ENCODE measurements at regions not wholly inside any gene's neighbourhood (a gene's known extent, or its start where the extent isn't known, plus 50 kb on each side); places are given as distances from the start of the nearest gene placed in this dataset.
"Not testable (repeated sequence)": the region's sequence is repeated elsewhere in the genome, so short reads cannot be mapped to it uniquely, and the experiment has no call there.

DNA sequence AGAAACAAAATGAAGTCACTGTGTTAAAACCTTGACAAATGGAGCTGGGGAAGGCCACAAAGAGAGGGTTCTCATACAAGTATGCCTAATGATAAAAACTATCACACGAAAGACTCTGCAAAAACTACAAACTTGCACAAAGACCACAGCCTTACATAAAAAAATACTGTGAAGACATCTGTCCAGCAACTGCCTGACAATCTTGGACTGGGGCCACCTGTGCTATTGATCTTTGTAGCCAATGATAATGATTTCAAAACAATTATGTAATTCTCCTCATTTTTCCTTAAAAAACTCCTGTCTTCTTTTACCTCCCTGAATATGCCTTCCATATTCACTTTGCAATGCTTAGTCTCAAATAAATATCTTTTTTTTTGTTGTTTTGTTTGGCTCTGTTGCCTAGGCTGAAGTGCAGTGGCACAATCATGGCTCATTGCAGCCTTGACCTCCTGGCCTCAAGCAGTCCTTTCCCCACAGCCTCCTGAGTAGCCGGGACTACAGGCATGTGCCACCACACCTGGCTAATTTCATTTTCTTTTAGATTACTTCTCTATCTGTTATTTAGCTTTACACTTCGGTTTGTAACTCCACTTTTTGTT is 79.4 kb upstream of the RHOU start:
- no peaks in the 10 kb centered on the region for H3K9me3 ChIP-seq (ENCODE audit: control insufficient read depth in 1 of 2, insufficient read depth in 1 of 2, low read depth in 1 of 2, low read length in 2 of 2)
- CTCF ChIA-PET: no interaction called here
- H3K4me3 ChIP-seq (replicated peaks in 1 of 2; ENCODE audit: low read depth in 1 of 2, low read length in 2 of 2): no peak overlapping the region
- TF ChIP-seq, protein P1, sequence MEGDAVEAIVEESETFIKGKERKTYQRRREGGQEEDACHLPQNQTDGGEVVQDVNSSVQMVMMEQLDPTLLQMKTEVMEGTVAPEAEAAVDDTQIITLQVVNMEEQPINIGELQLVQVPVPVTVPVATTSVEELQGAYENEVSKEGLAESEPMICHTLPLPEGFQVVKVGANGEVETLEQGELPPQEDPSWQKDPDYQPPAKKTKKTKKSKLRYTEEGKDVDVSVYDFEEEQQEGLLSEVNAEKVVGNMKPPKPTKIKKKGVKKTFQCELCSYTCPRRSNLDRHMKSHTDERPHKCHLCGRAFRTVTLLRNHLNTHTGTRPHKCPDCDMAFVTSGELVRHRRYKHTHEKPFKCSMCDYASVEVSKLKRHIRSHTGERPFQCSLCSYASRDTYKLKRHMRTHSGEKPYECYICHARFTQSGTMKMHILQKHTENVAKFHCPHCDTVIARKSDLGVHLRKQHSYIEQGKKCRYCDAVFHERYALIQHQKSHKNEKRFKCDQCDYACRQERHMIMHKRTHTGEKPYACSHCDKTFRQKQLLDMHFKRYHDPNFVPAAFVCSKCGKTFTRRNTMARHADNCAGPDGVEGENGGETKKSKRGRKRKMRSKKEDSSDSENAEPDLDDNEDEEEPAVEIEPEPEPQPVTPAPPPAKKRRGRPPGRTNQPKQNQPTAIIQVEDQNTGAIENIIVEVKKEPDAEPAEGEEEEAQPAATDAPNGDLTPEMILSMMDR (IDR thresholded peaks at IDR 0.05 in 2 of 3, conservative IDR thresholded peaks at IDR 0.05 in 1 of 3; ENCODE audit: borderline replicate concordance in 1 of 3, insufficient read depth in 1 of 3, low read depth in 2 of 3, low read length in 2 of 3): no peak
- no peak overlapping the region for H3K4me2 ChIP-seq (ENCODE audit: low read length)
- POLR2A ChIA-PET: no interaction called here
- no peak overlapping the region for H3K9ac ChIP-seq (ENCODE audit: low read length)
- H3K36me3 ChIP-seq (ENCODE audit: control insufficient read depth in 1 of 2, insufficient read depth in 2 of 2, low read length in 2 of 2): no peaks in the 10 kb centered on the region
- RAD21 ChIA-PET (ENCODE audit: low non-redundant PET in 1 of 2, low total read pairs in 2 of 2, uncharacterized antibody in 2 of 2, unreplicated experiment in 2 of 2): no interaction called here
- ATAC-seq (no peak), DNase-seq (ENCODE audit: low read depth, low spot score) (no peak)
- no peaks in the 10 kb centered on the region for H3K9me2 ChIP-seq (ENCODE audit: insufficient read depth)
- intact Hi-C loops (cut with micrococcal nuclease): no loop called here
- H4K20me1 ChIP-seq (ENCODE audit: insufficient read depth): no peaks in the 10 kb centered on the region
- no peaks in the 10 kb centered on the region for H3K79me2 ChIP-seq (ENCODE audit: insufficient read depth, low read length)
- BruUV-seq (replicated peaks): no TSS peak
- H3K4me1 ChIP-seq (ENCODE audit: control insufficient read depth in 1 of 2, insufficient read depth in 2 of 2, low read length in 2 of 2): no peaks in the 10 kb centered on the region; a peak in 1 of 4 replicates
- no peak overlapping the region for H2AFZ ChIP-seq (ENCODE audit: low read depth, low read length, poor library complexity, severe bottlenecking)
- no peaks in the 10 kb centered on the region for H3K27me3 ChIP-seq (ENCODE audit: insufficient read depth, low read length)
- no peak overlapping the region for H3K27ac ChIP-seq (ENCODE audit: low read depth, low read length)

- ATAC-seq; H3K27me3 ChIP-seq (ENCODE audit: insufficient read depth, low read length); H3K9me3 ChIP-seq (ENCODE audit: control insufficient read depth in 1 of 2, insufficient read depth in 1 of 2, low read depth in 1 of 2, low read length in 2 of 2); H3K36me3 ChIP-seq (ENCODE audit: control insufficient read depth in 1 of 2, insufficient read depth in 2 of 2, low read length in 2 of 2); H3K9ac ChIP-seq (ENCODE audit: low read length); H3K79me2 ChIP-seq (ENCODE audit: insufficient read depth, low read length); intact Hi-C loops (cut with micrococcal nuclease); BruUV-seq (replicated peaks); RAD21 ChIA-PET (ENCODE audit: low non-redundant PET in 1 of 2, low total read pairs in 2 of 2, uncharacterized antibody in 2 of 2, unreplicated experiment in 2 of 2); H3K4me3 ChIP-seq (replicated peaks in 1 of 2; ENCODE audit: low read depth in 1 of 2, low read length in 2 of 2); CTCF ChIA-PET; H3K9me2 ChIP-seq (ENCODE audit: insufficient read depth); H3K27ac ChIP-seq (ENCODE audit: low read depth, low read length); POLR2A ChIA-PET; H2AFZ ChIP-seq (ENCODE audit: low read depth, low read length, poor library complexity, severe bottlenecking); DNase-seq (ENCODE audit: low read depth, low spot score); H4K20me1 ChIP-seq (ENCODE audit: insufficient read depth): not testable (repeated sequence)
- peaks cover 6 to 17% of the 10 kb centered on the region in 2 experiments; a peak in 3 of 4 replicates for H3K4me1 ChIP-seq (ENCODE audit: control insufficient read depth in 1 of 2, insufficient read depth in 2 of 2, low read length in 2 of 2)
- peak overlapping the region; percentile 84; the same call in 1 of the 2 replicates for H3K4me2 ChIP-seq (ENCODE audit: low read length)
These were observed 73.1 kb upstream of the RHOU start for GRCh38 chr1:228662007-228662689.
